HG03066 (cell line): ENCODE measurements at regions not wholly inside any gene's neighbourhood (a gene's known extent, or its start where the extent isn't known, plus 50 kb on each side); places are given as distances from the start of the nearest gene placed in this dataset.
"Not testable (repeated sequence)": the region's sequence is repeated elsewhere in the genome, so short reads cannot be mapped to it uniquely, and the experiment has no call there.

Experiments used
- ATAC-seq: cut with Tn5 transposase; IDR thresholded peaks from one replicate; pipeline ENCODE4 v1.9.1; 2021; ENCODE audit warnings: low read depth; ENCODE audit not compliant: unreplicated experiment

DNA sequence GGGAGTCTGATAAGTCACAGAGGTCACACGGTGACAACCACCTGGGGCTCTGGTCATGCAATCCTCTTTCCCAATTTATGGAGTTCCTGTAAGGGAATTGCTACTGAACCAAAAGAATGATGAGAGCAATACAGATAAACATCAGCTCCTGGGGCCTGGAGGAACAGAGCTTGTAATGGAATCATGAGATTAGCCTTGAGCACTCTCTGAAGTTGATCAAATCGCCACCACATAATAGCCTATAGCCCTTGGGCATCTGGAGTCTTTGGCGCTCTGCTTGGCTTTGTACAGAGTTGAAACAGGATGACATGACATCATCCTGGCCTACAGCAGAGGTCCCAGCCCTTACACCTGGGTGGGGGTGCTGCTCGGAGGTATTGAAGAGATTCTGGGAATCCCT is 154.3 kb upstream of the DTNBP1 start:
- ATAC-seq: no peak

DNA sequence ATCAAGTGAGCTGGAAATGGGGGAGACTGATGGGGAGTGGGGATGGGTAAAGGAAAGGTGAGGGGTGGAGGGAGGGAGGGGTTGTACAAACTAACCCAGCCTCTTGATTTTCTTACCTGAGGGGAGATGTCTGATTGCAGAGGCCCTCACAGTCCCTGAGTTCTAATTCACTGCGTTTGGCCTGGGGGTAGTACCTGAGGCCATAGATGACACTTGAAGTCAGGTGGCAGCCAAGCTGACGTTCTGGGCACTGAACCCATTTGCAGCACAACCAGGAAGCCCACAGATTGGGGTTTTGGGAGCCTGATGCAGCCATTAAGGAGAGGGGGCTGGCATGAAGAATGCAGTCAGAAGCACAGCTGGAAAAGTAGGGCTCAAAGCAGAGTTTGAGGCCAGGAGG is 153.8 kb upstream of the DTNBP1 start:
- no peak for ATAC-seq

DNA sequence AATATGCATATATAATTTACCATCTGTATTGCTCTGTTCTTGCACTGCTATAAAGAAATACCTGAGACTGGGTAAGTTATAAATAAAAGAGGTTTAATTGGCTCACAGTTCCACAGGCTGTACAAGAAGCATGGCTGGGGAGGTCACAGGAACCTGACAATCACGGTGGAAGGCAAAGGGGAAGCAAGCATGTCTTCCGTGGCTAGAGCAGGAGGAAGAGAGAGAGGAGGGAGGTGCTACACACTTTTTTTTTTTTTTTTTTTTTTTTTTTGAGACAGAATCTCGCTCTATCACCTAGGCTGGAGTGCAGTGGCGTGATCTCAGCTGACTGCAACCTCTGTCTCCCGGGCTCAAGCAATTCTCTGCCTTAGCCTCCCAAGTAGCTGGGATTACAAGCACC is 150.9 kb upstream of the DTNBP1 start:
- not testable (repeated sequence) for ATAC-seq

DNA sequence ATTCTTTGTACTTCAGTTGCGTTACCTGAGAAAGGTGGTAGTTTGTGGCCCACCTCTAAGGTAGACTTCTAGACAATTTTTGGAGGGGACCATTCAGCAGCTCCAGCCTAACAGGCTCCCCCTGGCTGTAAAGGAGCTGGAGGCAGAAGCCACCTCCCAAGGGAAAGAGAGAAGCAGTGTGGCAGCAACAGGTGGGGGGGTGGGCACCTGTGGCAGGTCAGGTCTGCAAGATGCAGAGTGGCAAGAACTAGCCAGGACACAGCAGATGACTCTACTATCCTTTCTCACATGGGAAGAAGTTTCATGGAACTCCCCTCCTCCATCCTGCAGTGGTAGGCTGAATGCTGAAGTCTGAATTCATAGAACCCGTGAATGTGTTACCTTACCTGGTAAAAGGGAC is 148.3 kb upstream of the DTNBP1 start:
- no peak for ATAC-seq

DNA sequence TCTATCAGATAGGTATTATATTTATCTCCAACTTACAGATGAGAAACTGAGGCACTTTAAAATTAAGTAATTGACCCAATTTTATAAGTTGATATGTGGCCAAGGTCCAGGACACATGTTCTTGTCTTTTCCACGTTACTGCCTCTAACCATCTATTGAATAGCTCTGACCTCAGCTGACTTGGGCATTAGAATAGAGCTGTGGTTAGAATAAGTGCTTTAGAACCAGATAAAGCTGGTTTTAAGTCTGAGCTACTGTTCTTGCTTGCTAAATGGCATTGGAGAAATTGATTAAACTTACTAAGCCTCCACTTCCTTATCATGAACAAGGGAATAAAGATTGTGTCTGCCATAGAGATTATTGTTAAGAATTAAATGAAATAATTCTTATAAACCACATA is 147.8 kb upstream of the DTNBP1 start:
- no peak for ATAC-seq

DNA sequence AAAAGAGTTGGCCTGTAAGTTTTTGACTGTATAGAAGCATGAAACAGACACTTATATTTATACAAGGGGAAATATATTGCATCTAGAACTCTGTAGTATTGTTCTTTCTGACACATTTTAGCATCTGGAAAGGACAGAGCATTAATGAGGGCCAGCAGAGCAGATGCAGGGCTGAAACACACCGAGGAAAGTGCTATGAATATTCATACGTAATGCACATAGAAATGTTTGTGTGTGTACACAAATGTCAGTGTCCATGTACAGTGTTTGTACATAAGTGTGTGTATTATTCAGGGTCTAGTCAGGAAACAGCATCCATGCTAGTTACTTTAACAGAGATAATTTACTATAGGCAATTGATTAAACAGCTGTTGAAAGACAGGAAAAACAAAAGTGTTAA is 146.5 kb upstream of the DTNBP1 start:
- no peak for ATAC-seq

DNA sequence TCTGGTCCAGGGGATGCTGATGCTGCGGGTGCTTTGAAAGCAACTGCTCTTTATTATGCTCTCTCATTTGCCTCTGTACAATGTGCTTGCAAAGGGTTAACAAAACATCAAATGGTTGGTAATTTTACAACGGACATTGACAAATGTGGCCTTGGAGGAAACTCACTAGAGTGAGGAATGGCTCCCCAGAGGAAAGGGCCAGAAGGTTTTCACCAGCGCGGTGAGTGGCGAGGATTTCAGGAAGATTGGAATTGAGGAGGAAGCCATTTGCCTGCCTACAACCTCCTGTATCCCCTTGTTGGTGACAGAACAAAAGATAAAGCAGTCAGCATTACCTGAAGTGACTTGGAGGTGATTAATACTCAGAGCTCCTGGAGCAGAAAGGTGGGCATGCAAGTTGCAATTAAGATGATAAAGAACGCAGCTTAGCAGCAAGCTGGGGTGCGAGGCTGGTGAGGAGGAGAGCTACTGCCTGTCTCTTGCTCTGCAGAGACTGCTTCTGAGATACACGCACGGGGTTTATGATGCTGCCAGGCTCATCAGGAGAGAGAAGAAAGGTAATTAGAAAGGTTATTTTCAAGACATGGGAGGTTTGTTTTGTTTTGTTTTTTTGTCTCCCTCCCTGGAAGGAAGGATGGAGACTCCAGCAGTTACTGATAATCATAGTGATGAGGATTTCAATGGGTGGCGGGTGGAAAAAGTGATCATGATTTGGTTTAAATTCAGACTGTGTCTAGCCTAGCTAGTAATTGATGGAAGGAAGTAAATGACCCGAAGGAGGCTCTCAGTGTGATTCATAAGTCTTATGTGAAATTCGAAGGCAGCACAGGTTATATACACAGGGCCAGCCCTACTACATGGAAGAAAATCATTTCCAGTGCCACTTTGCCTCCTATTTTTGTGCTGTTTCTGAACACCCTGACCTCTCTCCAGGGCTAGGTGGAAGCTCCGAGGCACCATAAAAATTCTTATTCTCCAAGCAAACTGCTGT is 141.6 kb upstream of the DTNBP1 start:
- no peak for ATAC-seq

DNA sequence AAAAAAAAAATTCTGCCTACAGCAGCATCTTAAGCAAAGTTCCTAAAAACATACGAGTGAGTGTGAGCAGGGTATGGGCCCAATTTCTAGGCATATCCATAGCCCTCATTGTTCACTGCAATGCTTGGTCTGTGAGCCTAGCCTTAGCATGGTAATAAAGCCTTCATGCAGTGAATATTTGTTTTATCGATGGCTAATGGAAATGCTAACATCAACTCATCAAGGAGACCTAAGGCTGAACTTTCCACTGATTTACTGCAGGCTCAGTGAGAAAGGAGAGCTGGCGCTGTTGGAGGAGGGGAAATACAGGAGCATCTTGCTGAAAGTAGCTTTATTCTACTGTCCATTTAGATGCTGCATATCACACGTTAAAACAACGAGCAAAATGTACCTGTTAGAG is 139.6 kb upstream of the DTNBP1 start:
- ATAC-seq: no peak

DNA sequence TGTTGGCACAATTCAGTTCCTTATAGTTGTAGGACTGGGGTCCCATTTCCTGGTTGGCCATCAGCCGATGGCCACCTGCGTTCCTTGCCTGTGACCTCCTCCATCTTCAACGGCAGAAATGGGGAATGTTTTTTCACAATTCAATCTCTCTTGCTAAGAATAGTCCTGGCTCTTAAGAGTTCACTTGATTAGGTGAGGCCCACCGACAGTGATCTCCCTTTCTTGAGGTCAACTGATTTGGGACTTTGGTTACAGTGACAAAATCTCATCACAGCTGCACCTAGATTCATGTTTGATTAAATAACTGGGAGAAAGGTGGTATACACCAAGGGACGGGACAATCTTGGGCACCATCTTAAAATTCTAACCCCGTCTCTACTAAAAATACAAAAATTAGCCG is 139.1 kb upstream of the DTNBP1 start:
- ATAC-seq: no peak

DNA sequence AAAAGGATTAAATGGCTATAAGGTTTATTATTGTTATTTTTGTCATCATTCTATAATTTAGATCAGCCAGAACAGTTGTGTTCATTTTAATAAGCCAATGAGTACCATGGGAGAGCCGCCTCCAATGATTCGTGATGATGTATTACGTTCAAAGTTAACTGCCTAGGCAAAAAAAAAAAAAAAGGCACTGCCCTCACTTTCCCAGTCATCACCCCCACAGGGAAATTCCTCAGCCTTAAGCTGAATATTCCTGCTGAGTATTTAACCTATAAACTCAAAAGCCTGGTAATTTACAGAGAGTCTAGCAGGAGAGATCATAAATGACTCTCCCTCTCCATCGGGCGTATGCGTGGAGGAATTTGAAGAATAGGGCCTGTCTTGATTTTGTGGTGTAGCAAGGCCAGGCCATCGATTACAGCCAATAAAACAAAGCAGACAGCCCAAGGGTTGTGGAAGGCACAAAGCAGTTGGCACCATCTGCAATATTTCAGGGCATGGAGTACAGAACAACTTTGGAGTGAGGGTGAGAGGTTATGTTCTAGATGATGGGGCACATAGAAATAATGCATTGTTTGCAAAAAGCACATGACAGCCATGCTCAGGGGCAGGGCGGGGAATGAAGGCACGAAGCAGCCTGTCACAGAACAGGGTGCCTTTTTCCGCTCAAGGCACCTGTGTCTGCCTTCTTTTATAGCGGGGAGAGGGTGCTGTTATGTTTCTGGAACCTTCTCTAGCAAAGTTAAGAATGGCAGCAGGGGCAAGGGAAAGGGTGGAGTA is 138.2 kb upstream of the DTNBP1 start:
- no peak for ATAC-seq

DNA sequence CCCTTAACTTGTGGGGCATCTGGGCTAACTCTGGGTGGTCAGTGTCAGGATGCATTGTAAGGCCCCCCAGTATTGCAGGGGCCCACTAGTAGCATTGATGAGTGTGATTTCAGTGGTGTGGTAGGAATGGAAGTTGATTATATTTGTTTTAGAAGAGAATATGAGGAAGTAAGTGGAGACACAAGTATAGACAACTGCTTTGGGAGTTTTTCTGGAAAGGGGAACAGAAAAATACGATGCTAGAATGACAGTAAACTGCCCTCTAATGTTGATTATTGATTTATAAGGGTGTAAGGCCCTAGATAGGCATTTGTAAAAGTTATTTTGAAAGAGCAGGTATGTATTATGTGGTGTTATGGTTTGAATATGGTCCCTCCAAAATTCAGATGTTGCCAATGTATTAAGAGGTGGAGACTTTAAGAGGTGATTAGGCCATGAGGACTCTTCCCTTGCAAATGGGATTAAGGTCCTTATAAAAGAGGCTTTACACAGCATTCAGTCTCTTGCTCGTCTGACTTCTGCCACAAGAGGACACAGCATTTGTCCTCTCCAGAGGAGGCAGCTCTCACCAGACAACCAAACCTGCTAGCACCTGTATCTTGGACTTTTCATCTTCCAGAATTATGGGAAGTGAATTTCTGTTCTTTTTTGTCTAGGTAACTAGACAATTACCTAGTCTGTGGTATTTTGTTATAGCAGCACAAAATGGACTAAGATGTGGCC is 135.9 kb upstream of the DTNBP1 start:
- ATAC-seq: no peak

DNA sequence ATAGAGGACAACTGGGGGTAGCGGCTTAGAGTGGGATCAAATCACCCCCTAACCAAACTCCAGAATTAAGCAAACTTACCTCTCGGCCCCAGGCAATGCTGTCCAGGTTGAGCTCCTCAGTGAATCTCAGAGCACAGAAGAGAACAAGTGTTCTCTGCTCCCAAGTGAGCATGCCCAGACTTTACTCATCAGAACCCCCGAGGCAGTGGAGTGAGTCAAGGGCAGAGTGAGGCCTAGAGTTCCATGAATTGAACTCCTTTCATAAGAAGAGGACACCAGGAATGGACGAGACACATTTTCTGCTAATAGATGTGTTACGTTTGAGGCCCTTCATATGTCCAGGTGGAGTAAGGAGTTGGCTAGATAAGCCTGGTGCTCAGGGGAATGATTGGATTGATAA is 134.0 kb upstream of the DTNBP1 start:
- no peak for ATAC-seq

DNA sequence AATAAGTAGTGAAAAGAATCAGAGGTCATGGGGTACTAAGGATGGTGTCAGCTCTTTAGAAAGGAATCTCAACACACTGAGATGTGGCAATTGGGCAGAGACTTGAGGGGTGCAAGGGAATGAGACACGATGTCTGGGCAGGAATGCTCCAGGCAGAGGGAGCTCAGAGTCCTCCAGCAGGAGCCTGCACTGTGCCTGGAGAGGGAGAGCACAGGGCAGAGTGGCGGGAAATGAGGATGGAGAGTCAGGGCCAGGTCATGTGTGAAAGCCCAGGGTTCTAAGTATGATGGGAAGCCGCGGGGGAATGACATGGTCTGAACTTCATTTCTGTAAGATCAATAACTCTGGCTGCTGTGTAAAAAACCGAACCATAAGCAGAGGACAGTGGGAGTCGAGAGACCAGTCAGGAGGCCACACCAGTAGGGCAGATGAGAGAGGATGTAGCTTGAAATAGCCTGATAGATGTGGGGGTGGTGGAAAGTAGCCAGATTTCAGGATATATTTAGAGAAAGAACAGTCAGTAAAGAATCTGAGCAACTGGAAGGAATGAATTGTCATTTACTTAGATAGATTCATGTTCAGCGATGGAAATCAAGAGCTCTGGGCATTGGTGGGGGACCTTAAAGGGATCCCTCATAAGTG is 133.4 kb upstream of the DTNBP1 start:
- no peak for ATAC-seq

DNA sequence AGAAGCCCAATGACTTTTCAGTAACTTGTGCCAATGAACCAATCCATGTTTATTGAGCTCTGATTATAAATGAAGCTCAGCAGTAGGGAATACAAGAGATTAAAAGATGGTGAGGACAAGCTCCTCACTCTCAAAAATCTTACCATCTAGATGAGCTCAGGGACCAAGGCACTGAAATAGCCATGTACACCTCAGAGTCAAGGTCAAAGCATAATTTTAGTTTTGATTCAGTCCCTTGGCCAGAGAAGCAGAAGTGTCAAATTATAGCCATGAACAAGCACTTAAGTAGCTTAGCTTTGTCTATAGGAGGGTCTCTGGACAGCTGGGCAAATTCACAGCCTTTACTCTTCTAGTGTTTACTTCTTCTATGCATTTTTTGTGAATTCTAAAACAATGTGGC is 131.0 kb upstream of the DTNBP1 start:
- ATAC-seq: no peak

DNA sequence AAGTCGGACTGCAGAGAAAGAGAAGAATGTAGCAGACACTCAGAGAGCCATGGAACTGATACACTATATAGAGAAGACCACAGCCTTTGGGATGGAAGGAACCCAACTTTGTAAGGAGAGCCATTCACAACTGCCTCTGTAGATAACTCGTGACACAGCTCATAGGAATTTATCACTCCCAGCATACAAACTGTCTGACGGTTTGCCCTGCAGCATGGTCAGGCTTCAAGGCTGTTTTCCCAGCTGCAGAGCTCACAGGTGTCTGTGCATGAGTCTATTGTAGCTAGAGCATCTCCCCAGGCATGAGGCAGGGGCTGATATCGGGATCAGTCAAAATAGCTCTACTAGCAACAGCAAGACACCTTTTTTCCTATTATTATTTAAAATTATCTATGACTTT is 130.5 kb upstream of the DTNBP1 start:
- no peak for ATAC-seq

DNA sequence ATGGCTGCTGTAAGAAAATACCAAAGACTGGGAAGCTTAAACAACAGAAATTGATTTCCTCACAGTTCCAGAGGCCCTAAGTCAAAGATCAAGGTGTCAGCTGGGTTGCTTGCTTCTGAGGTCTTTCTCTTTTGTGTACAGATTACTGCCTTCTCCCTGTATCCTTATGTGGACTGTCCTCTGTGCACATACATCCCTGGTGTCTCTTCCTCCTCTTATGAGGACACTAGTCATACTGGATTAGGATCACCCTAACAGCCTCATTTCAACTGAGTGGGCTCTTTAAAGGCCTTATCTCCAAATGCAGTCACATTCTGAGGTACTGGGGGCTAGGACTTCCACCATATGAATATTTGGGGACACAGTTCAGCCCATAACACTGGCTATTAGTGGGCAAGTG is 130.0 kb upstream of the DTNBP1 start:
- ATAC-seq: no peak

DNA sequence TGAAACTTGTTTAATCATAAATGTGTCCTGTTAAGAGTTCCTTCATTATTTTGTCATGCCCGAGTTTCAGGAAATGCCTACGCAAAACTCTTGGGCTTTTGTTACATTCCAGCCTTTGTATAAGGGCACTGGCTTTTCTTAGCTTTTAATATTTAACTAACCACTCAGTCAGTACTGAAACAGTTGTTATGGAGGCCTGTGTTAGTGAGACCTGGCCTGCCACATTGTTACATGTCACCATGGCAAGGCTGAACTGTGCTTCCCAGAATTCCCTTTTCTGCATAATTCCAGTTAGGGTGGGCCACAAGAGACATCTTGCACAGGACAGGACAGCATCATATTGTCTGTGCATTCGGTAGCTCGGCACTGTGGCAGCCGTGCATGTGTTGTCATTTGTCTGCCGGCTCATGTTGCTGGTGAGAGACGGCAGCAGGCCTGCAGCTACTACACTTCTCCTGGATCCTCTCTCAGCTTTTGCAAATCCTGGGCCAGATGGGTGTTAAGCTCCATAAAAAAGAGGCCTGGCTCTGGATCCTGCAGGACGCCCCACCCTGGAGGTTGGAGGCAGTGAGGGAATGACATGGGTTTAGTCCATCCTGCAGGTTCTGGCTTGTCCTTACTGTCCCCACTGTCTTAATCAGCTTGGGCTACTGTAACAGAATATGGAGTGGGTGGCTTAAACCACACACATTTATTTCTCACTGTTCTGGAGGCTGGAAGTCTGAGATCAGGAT is 128.8 kb upstream of the DTNBP1 start:
- no peak for ATAC-seq

DNA sequence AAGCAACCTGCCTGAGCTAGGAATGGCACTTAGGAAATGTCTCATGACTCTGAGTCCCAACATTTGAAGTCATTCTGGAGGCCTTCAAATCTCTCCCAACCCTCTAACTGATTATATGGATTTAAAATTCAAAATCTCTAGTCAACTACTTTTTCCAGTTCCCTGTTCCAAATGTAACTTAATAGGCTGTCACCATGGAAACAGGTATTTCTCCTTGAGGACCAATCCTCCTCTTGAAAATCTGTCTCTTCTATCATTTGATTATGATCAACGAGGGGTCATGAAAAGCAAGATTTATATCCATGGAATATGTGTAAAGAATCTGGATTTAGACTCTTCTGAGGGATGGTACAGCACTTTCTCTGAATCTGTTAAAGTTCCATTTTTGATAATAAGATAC is 127.3 kb upstream of the DTNBP1 start:
- no peak for ATAC-seq

DNA sequence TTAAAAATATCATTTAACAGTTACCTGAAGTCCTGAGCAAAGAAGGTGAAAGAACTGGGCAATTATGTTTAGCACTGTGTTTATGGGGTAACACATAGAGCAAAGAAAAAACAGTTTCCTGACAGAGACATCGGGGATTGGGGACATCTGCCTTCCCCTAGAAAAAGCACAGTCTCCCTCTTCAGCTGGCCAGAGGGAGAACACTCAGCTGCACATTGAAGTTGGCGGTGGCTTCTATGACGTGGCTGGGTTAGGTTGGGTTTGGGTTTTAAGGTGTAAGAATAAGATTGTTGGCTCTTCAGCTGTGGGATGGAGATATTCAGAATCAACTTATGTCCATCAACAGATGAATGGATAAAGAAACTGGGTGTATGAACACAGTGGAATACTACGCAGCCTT is 124.0 kb upstream of the DTNBP1 start:
- no peak for ATAC-seq

DNA sequence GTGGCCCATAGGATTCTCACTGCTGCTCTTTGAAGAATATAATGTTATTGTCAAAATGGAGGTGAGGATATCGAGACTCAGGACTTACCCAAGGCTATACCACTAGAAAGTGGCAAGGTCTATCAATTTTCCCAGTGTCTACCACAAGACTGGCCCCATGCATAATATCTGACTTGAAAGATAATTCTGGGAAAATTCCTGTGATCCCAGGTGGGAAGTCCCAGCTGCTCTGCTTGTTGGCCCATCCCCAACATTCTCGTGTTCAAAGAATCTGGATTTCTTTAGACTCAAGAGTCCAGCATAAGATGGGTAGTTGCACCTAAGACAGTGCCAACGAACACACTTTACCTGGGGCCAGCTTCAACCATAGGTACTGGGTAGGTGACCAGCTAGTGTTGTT is 120.7 kb upstream of the DTNBP1 start:
- no peak for ATAC-seq
